ENCODE measurements at regions not wholly inside any gene's neighbourhood (a gene's known extent, or its start where the extent isn't known, plus 50 kb on each side); places are given as distances from the start of the nearest gene placed in this dataset.
"Not testable (repeated sequence)": the region's sequence is repeated elsewhere in the genome, so short reads cannot be mapped to it uniquely, and the experiment has no call there.

DNA sequence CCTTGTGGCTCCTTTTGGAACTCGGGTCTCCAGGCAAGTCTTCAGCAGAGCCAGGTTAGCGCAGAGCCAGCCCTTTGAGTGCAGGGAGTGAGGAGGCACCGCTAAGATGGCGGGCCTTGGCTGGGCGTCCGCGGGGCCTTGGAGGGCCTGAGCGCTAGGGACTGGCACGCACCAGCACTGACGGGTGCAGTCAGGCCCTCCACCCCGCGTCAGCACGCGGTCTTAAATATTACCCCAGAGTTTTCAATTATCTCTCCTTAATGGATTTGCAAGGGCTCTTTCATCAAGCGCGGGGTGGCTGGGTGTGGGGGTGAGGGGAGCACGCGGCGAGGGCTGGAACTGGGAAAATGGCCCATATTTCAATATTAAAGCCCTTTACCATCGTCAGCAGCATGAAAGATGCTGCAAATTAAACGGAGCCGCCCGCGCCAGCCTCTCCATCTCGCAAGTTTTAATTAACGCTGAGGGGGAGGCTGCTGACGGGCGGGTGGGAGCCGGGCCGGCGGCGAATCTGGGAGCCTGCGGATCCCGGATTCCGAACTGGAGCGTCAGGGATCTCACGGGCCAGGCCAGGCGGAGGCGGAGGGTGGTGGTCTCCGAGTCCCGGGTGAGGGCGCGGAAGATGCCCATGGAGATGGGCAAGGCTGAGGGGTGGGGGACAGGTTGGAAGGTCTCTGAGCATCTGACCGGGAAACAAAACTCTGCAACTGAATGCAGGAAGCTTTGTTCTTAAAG lies 1690.4 kb upstream of the DEFB115 start:
- not testable (repeated sequence) for DNase-seq

DNA sequence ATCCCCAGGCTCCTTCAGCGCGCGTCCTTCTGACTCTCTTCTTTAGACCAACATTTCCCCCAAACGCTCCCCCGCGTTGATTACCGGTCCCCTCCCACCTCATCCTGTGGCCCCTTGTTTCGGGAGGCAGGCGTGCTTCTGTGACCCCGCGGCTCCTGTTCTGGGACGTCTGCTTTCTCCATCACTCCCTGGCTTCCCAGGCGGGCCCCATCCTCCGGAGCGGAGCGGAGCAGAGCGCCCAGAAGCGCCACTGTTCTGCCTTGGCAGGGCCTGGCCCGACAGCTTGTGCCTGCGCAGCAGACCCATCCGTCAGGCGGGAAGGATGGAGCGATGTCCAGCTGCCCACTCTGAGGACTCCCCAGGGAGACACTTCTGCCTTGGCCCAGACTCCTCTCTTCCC lies 1689.8 kb upstream of the DEFB115 start:
- DNase-seq: not testable (repeated sequence)

- DNase-seq: not testable (repeated sequence)
Measured at GRCh38 chr20:29570126-29570525, 1687.3 kb upstream of the DEFB115 start.

GRCh38 chr20:29589530-29589929 lies 1667.9 kb upstream of the DEFB115 start:
- not testable (repeated sequence) for DNase-seq

DNA sequence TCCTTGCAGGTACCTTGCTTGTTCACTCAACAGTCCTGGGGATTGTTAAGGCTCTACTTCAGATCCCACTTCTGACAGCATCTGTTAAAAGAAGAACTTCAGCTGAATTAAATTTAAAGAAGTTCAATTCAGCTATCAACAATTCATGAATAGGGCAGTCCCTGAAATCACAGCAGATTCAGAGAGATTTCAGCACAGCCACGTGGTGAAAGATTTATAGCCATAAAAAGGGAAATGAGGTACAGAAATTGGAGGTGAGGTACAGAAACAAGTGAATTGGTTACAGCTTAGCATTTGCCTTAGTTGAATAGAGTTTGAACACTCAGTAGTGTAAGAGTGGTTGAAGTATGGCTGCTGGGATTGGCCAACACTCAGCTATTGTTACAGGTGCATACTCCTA lies 1653.3 kb upstream of the DEFB115 start:
- not testable (repeated sequence) for DNase-seq

DNA sequence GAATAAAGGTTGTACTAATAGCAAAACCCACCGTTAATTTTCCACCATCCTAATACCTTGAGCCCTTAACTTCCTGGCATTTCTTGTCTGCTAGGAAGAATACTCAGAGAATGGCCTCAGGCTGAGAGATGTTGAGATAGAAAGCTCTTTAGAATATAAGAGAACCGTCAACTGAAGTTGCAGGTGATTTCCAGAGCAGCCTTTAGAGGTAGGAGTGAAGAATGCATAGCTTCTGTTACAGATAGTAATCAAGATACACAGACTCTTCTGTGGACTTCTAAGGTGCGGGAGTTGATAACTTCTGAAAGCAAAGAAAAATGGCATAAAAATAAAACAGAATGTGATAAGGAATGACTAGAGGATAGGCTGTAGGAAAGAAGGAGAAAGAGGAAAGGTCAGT lies 1651.3 kb upstream of the DEFB115 start:
- DNase-seq: not testable (repeated sequence)

DNA sequence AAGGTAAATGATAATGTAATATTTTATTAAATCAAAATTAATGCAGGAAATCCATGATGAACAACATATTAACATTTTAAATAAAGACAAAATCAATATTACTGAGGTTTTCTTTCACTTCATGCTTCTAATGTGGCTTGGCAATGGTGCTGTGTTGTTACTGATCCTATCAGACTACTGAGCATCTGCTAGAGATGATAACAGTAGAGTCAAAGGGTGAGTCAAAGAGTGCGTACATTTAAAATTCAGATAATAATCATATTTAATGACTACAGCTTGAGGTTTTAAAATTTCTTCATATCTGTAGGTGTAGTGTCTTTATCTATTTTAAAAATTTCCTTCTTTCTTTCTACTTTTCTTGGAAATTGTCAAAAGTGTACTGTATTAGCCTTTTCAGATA lies 1628.1 kb upstream of the DEFB115 start:
- DNase-seq: not testable (repeated sequence)

Measured in activated CD4-positive, alpha-beta T cell treated with anti-CD3 and anti-CD28 coated beads, Interleukin-10, Interleukin-2, amounts not matched to agents 100 ng/mL and 50 ng/mL, durations not matched to agents 16 hours and 8 hours (primary cell).